Hematopoietic multipotent progenitor cell treated with erythropoietin and hydrocortisone succinate and interleukin-3 and kit ligand, for 8 days (in vitro differentiated cells): ENCODE measurements at regions not wholly inside any gene's neighbourhood (a gene's known extent, or its start where the extent isn't known, plus 50 kb on each side); places are given as distances from the start of the nearest gene placed in this dataset.

Source experiments
- DNase-seq: peaks from one replicate; pipeline ENCODE4 v3.0.0-alpha.2; 2015

DNA sequence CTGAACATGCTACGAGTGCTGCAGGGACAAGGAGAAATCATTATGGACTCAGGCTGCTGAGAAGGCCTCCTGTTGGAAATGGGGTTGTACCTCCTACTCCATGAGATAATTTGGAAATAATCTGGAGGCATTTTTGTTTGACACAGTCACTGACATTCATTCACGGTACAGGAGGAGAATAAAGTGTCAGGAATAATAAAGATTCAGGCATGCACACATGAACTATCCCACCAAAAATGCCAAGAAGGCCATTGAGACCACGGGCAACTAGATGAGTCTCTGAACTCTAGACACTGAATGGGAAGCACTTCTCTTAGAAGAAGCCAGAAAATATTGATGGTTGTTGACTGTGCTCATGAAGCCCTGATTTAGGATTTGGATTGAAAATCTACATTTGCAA is 220.9 kb upstream of the HABP2 start:
- DNase-seq, result no peak

DNA sequence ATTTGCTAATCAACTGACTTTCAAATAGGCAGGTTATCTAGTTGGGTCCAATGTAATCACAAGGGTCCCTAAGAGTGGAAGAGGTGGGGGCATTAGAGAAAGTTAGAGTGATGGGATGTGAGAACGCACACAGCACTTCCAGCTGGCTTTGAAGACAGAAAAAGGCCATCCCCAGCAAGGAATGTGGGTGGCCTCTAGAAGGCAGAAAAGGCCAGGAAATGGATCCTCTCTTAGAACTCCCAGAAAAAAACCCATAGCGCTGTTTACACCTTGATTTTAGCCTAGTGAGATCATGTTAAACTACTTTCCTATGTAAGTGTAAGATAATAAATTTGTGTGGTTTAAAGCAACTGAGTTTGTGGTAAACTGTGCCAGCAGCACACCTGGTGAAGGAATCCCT is 219.5 kb upstream of the HABP2 start:
- no peak for DNase-seq

DNA sequence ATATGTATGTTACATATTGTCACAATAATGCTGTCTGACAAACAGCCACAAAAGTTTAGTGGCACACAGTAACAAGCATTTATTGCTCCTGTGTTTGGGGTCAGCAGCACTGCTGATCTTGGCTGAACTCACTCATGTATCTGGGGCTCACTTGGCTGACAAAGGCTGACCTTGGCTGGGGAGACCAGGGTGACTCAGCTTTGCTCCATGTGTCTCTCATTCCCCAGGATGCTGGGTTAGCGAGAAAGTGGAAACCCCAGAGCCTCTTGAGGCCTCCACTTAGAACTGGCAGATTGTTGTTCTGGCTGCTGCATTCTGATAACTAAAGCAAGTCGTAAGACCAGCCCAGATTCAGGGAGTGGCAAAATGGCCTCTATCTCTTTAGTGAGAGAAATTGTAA is 217.3 kb upstream of the HABP2 start:
- DNase-seq, result no peak

GRCh38 chr10:113336549-113337130 is 216.2 kb upstream of the HABP2 start:
- DNase-seq, result no peak

DNA sequence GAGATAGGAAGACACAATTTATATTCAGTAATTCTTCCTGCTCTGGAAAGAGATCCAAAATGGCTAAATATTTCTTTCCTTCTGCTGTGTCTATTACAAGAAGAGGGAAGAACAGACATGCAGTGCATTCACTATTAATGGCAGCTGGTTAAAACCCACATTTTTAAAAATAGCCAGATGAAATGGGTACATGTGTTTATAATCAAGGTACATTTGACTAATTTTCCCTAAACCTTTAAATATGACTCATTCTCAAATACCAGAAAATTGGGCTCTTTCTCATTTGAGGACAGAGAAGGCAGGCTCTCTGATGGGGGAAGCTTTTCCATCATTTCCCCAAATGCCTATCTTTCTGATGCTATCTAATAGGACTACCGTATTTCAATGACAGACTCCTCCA is 215.7 kb upstream of the HABP2 start:
- no peak for DNase-seq

GRCh38 chr10:113339121-113339520 is 213.7 kb upstream of the HABP2 start:
- no peak for DNase-seq

DNA sequence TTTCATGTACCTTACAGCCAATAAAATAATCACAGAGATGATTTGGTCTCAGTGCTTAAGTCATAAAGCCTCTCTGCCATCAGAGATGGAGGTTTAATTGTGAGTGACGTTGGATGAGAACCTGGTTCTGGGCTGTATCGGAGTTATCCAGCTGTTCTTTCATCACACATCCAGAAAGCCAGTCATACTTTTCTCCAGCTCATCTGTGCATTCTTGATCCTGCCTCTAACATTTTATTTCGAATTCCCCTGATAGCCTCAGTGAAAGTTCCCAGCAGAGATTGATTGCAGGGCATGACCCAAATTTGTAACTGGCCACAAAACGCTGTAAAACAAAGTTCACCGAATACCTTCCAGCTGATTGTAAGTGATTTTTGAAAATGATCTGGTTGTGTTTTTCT is 212.6 kb upstream of the HABP2 start:
- no peak for DNase-seq

DNA sequence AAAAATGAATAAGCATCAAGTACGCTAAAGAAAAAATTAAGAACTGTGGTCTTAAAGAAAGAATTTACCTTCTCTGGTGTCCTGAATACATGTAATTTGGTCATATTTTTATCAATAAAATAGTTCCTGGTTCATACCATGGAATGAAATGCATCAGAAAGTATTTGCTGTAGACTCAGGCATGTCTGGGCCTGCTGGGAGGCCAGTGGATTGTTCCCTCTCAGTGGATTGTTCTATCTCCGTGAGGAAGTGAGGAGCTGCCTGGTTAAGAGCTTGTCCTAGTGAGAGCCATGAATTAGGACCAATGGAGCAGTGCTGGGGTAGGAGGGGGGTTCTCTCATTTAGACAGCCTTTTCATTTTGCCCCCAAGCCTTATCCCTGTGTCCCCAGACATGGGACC is 211.7 kb upstream of the HABP2 start:
- no peak for DNase-seq

- DNase-seq, result no peak
Observed at GRCh38 chr10:113345826-113346624, 206.8 kb upstream of the HABP2 start.

GRCh38 chr10:113347508-113347907 is 205.3 kb upstream of the HABP2 start:
- no peak for DNase-seq

DNA sequence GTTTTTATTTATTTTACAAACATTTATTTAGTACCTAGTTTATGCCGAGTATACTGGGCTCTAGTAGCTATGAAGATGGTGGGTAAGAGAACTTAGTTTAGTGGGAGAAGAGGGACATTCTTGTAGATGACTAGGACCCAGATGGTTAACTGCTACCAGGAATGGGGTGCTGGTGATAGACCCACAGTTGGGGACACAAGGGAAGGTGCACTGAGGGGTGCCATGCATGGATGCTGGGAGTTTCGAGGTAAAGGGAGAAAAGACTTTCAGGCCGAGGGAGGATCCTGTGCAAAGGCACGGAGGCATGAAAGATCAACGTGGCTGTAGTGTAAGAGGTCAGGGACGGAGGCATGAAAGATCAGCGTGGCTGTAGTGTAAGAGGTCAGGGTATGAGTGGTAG is 204.2 kb upstream of the HABP2 start:
- no peak for DNase-seq

DNA sequence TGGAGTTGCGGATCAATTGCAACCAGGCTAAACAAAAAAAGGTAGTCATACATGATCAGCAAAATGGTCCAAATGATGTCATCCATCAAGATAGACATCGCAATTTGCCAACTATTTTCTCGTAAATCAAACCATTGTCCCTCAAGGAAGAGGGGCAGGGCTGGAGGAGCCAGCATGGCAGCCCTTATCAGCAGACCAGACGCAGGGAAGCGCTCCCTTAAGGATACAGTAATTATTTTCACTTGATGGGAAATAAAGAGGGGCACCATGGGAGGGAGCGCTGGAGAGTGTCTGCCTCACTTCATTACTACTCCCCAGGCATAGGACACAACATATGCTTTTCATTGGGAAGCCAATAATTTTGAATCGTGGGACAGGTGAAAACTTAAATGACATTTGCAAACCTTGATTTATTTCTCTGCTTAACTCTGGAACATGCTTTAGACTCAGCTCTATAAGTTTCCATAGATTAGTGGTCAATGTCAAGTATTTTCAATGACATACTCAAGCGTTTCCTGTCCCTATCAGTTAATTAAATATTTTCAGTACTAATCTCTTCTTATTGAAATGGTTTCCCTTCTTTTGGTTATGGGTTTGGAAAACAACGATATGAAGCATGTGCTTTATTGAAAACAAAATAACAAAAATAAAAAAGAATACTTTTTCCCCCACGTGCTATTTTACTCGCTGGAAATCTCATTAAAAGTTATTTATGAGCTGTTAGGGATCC is 202.4 kb upstream of the HABP2 start:
- DNase-seq, result no peak

- DNase-seq, result no peak
Observed at GRCh38 chr10:113354711-113355110, 198.1 kb upstream of the HABP2 start.

DNA sequence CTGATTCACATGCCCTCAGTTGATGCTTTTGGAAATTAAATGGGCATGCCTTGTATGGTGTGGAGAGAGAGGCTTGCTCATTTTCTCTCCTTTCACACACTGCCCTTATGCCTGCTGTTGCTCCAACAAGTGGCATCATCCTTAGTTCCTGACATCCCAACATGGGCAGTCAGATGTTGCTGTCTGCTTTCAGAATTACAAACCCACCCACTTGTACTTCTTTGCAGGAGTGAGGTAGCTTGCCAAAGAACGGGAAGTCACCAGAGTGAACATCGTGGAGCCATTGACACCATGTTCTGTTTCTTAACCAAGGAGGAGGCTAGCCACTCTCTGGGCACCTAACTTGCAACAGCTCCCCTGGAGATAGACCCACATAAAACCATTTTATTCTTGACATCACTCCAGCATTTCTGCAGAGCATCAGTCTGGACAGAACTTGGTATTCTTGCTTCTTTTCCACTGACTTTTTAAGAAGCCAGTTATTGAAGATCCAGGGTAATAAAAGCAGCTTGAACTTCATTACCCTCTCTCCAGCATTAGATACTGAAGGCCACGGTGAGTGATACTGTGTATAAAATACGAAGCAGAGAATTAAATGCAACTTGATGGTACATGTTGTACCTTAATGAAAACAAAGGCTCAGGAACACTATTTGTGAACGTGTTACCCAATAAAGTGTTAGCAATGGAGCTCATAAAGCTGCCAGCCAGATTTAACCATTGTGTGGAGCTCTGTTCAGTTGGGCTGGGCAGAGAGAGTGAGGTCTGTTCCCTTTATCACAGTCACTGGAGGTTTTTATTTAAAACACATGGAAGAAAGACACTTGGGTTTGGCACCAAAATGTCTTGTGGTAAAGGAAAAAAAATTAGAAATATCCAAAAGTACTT is 195.8 kb upstream of the HABP2 start:
- no peak for DNase-seq

DNA sequence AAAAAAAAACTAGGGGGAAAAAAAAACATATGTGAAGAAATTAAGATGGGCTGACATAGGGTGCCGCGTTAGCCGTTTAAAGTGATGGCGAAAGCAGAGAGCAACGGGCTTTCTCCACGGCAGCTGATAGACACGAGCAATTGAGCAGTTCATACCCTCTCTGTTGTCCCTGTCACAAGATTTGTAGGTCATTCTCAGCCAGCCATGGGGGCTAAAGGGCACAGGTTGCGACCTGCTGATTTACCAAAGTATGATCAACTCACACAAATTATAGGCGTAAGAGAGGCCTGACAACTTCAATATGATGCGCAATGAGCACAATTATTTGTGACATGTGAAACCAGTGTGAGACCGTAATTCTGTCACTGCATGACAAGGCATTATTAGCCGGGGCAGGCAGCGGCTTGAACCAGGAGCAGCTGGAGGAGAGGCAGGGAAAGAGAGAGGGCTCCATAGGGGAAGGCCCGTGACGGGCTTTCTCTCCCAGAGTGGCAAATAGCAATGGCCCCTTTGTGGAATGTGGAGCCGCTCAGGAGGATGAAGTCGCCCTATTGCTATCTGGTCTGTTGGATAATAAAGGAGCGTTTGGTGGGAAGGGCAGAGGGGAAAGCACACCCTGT is 195.1 kb upstream of the HABP2 start:
- no peak for DNase-seq

GRCh38 chr10:113359655-113360054 is 193.2 kb upstream of the HABP2 start:
- DNase-seq, result no peak

GRCh38 chr10:113360870-113361269 is 192.0 kb upstream of the HABP2 start:
- DNase-seq, result no peak

GRCh38 chr10:113362645-113363091 is 190.2 kb upstream of the HABP2 start:
- DNase-seq, result no peak

- no peak for DNase-seq
Observed at GRCh38 chr10:113364227-113364626, 188.6 kb upstream of the HABP2 start.

- DNase-seq, result no peak
Observed at GRCh38 chr10:113368666-113369364, 184.0 kb upstream of the HABP2 start.

DNA sequence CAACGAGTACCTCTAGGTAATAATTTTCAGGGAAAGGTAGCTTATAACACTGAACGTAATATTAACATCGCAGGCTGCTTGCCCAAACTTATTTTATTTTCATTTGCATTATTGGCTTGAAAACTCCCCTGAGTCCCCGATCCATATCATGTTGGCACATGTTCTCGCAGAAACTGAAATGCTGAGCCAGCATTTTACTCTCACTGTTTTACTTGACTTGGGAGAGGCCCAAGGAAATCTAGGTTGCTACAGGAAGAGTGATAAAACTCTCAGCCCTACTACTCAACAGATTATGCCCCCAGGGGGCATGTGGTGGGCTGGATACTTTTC is 183.5 kb upstream of the HABP2 start:
- no peak for DNase-seq

- no peak for DNase-seq
Observed at GRCh38 chr10:113376428-113376827, 176.4 kb upstream of the HABP2 start.
